Effector memory CD4-positive, alpha-beta T cell (primary cell): ENCODE measurements at regions not wholly inside any gene's neighbourhood (a gene's known extent, or its start where the extent isn't known, plus 50 kb on each side); places are given as distances from the start of the nearest gene placed in this dataset.

Experiments used
- DNase-seq, 3 donors: peaks; one replicate each; pipeline ENCODE4 v3.0.0-alpha.2; 2020
- H3K27ac ChIP-seq: 2 replicates; pipeline ENCODE4 v1.7.0; 2013; ENCODE audit warnings: mild to moderate bottlenecking, low read length, moderate library complexity; ENCODE audit not compliant: insufficient read depth, poor library complexity, severe bottlenecking
- H3K27me3 ChIP-seq: replicated peaks from 2 replicates; pipeline ENCODE4 v1.7.0; 2013; ENCODE audit warnings: mild to moderate bottlenecking, low read length; ENCODE audit not compliant: insufficient read depth, control insufficient read depth, poor library complexity, severe bottlenecking
- H3K36me3 ChIP-seq: 2 replicates; pipeline ENCODE4 v1.7.0; 2013; ENCODE audit warnings: mild to moderate bottlenecking, low read length, moderate library complexity; ENCODE audit not compliant: control insufficient read depth, insufficient read depth
- H3K4me1 ChIP-seq: 2 replicates; pipeline ENCODE4 v1.7.0; 2013; ENCODE audit warnings: low read length, mild to moderate bottlenecking; ENCODE audit not compliant: control insufficient read depth, insufficient read depth, poor library complexity, severe bottlenecking
- H3K4me3 ChIP-seq: 2 replicates; pipeline ENCODE4 v1.7.0; 2013; ENCODE audit warnings: low read length, low read depth, mild to moderate bottlenecking; ENCODE audit not compliant: insufficient read depth, poor library complexity, severe bottlenecking
- H3K9me3 ChIP-seq: 2 replicates; pipeline ENCODE4 v1.7.0; 2013; ENCODE audit warnings: mild to moderate bottlenecking, low read length, moderate library complexity; ENCODE audit not compliant: control insufficient read depth

GRCh38 chr1:209399800-209400199 lies 183.7 kb upstream of the CAMK1G start:
- Histone ChIP-seq H3K27ac (no peak overlapping the region), H3K27me3 (no peaks in the 10 kb centered on the region), H3K4me1 (no peaks in the 10 kb centered on the region), H3K4me3 (no peak overlapping the region), H3K9me3 (no peaks in the 10 kb centered on the region), H3K36me3 (no peaks in the 10 kb centered on the region)
- DNase-seq: no peak

- H3K4me3 ChIP-seq: no peak overlapping the region
- no peaks in the 10 kb centered on the region for H3K27me3 ChIP-seq
- no peak overlapping the region for H3K27ac ChIP-seq
- no peaks in the 10 kb centered on the region for H3K9me3 ChIP-seq
- no peaks in the 10 kb centered on the region for H3K4me1 ChIP-seq
- H3K36me3 ChIP-seq: no peaks in the 10 kb centered on the region
- no peak for DNase-seq
Observed at GRCh38 chr1:209400351-209401220, 182.9 kb upstream of the CAMK1G start.

- H3K4me1 ChIP-seq: no peaks in the 10 kb centered on the region
Observed at GRCh38 chr1:209402697-209403096, 180.8 kb upstream of the CAMK1G start.

GRCh38 chr1:209403921-209404320 lies 179.6 kb upstream of the CAMK1G start:
- no peak for DNase-seq
- Histone ChIP-seq H3K4me1 (no peaks in the 10 kb centered on the region), H3K27ac (no peak overlapping the region)

More at GRCh38 chr1:209402697-209403096, 180.8 kb upstream of the CAMK1G start:
- Histone ChIP-seq H3K36me3 (no peaks in the 10 kb centered on the region), H3K9me3 (no peaks in the 10 kb centered on the region), H3K27me3 (no peaks in the 10 kb centered on the region), H3K4me3 (no peak overlapping the region), H3K27ac (no peak overlapping the region)
- DNase-seq: no peak

GRCh38 chr1:209404577-209404976 lies 178.9 kb upstream of the CAMK1G start:
- no peaks in the 10 kb centered on the region for H3K4me1 ChIP-seq
- H3K36me3 ChIP-seq: no peaks in the 10 kb centered on the region
- H3K27me3 ChIP-seq: no peaks in the 10 kb centered on the region
- no peak overlapping the region for H3K27ac ChIP-seq
- DNase-seq: no peak
- no peak overlapping the region for H3K4me3 ChIP-seq
- H3K9me3 ChIP-seq: no peaks in the 10 kb centered on the region

More at GRCh38 chr1:209403921-209404320, 179.6 kb upstream of the CAMK1G start:
- no peaks in the 10 kb centered on the region for H3K9me3 ChIP-seq
- H3K36me3 ChIP-seq: no peaks in the 10 kb centered on the region
- H3K27me3 ChIP-seq: no peaks in the 10 kb centered on the region
- H3K4me3 ChIP-seq: no peak overlapping the region

DNA sequence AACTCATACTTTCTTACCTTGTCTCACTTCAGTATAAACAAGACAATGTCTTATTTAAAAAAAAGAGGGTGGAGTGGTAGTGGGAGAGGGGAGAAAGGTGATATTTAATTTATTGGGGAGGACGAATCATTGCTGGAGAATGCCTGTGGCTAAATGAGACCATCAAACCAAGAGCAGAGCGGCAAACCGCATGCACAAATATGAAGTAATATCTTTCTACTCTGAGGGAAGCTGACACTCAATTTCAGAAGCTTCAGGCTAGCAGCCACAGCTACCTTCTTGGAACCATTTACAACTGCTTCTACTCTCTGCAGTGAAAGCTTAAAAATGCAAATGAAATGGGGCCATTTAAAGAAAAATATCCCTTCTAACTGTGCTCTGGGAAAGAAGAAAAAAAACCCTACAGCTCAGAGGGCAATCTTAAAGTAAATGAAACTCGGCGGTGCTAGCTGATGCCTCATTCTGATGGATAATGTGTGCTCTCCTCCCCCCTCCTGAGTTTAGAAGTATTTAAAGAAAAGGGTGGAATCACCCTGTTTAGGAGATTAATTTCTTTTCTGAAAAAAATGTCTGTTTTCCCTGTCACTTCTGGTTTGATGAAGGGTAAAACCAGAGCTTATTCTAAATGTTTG lies 178.2 kb upstream of the CAMK1G start:
- Histone ChIP-seq H3K36me3 (no peaks in the 10 kb centered on the region), H3K27me3 (no peaks in the 10 kb centered on the region), H3K27ac (no peak overlapping the region), H3K4me3 (no peak overlapping the region), H3K9me3 (no peaks in the 10 kb centered on the region), H3K4me1 (no peaks in the 10 kb centered on the region)
- no peak for DNase-seq

DNA sequence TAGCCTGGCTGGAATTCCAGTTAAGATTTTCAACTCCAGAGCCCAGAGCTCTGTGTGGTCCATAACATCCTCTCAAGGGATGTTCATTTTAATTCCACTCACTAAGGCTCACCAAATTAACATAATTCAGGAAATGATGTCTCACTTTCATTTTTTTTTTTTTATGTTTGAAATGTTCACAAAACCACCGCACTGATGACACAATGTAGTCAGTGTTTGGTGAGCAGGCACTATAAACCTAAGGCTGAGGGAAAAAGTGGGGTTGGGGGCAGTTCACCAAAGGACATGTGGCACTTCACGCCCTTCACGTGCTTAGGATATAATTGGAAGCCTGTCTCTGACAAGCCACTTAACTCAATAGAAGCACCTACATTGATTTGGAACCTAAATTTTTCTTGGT lies 177.3 kb upstream of the CAMK1G start:
- H3K27me3 ChIP-seq: no peaks in the 10 kb centered on the region
- no peaks in the 10 kb centered on the region for H3K36me3 ChIP-seq
- H3K4me1 ChIP-seq: no peaks in the 10 kb centered on the region
- no peak for DNase-seq
- no peak overlapping the region for H3K4me3 ChIP-seq
- H3K27ac ChIP-seq: no peak overlapping the region
- H3K9me3 ChIP-seq: no peaks in the 10 kb centered on the region

DNA sequence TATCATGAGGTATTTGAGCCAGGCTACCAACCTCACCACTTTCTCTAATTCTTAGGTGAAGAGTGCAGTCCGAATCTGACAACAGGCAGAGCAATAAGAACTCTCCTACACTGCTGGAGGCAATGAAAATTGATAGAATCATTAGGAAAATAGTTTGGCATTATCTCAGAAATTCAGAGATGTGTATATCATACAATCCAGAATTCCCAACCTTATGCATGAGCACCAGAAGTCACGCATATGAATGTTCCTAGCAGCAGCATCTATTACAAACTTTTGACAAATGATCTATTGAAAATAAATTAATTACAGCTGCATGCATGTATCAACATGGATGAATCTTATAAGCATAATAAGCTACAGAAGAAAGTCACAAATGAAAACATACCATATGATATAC lies 176.9 kb upstream of the CAMK1G start:
- no peaks in the 10 kb centered on the region for H3K36me3 ChIP-seq
- H3K27ac ChIP-seq: no peak overlapping the region
- no peaks in the 10 kb centered on the region for H3K9me3 ChIP-seq
- no peaks in the 10 kb centered on the region for H3K4me1 ChIP-seq
- H3K27me3 ChIP-seq: no peaks in the 10 kb centered on the region
- no peak for DNase-seq
- H3K4me3 ChIP-seq: no peak overlapping the region

- no peaks in the 10 kb centered on the region for H3K4me1 ChIP-seq
- H3K27ac ChIP-seq: no peak overlapping the region
- no peak overlapping the region for H3K4me3 ChIP-seq
- DNase-seq: no peak
- H3K9me3 ChIP-seq: no peaks in the 10 kb centered on the region
- H3K36me3 ChIP-seq: no peaks in the 10 kb centered on the region
- no peaks in the 10 kb centered on the region for H3K27me3 ChIP-seq
Observed at GRCh38 chr1:209409780-209410179, 173.7 kb upstream of the CAMK1G start.

DNA sequence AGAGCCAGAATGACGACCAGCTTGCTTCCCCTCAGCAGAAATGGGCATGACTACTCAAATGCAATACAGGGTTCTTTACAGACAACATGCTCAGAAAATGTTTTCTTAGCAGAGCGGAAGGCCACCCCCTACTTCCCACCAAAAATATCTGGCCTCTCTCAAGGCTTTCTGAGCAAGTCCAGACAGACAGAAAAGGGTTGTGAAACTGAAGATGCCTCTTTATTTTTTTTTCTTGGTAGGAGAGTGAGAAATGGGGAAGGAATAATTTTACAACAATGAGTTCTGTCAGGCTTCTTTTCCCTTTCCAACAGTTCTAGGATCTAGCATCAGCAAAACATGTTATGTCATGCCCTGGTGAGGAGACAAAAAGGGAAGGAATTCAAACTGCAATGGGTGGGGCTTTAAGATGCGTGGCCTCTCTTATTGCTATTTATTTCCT lies 172.0 kb upstream of the CAMK1G start:
- H3K4me1 ChIP-seq: no peaks in the 10 kb centered on the region
- H3K4me3 ChIP-seq: no peak overlapping the region
- DNase-seq: no peak
- no peaks in the 10 kb centered on the region for H3K27me3 ChIP-seq
- no peaks in the 10 kb centered on the region for H3K9me3 ChIP-seq
- no peak overlapping the region for H3K27ac ChIP-seq
- H3K36me3 ChIP-seq: no peaks in the 10 kb centered on the region
